NCI-H2196 (cell line): ENCODE measurements at regions not wholly inside any gene's neighbourhood (a gene's known extent, or its start where the extent isn't known, plus 50 kb on each side); places are given as distances from the start of the nearest gene placed in this dataset.
"Not testable (repeated sequence)": the region's sequence is repeated elsewhere in the genome, so short reads cannot be mapped to it uniquely, and the experiment has no call there.

Experiments used
- DNase-seq: peaks from one replicate; lab custom pipeline; 2025; ENCODE audit not compliant: unreplicated experiment; lab: John Stamatoyannopoulos, UW

DNA sequence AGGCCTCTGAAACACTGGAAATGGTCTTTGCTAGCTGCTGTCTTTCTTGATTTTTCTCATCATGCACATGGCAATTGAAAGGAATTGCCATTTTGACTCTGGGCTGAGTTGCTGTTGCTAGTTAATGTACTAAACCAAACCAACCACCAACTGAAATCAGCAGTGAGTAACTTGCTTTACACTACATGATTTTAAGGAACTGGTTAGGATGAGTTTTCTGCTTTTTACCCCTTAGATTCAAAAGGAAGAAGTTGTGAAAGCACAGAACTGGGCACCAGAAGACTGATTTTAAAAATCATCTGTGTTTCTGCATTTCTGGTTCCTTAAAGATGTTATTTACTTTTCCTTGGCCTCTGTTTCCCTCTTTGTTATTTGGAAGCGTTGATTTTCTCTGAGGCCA is 361.9 kb downstream of the HLX start:
- DNase-seq: no peak

GRCh38 chr1:221241592-221241991 is 362.3 kb downstream of the HLX start:
- DNase-seq: no peak

GRCh38 chr1:221246067-221246466 is 366.8 kb downstream of the HLX start:
- DNase-seq: no peak

DNA sequence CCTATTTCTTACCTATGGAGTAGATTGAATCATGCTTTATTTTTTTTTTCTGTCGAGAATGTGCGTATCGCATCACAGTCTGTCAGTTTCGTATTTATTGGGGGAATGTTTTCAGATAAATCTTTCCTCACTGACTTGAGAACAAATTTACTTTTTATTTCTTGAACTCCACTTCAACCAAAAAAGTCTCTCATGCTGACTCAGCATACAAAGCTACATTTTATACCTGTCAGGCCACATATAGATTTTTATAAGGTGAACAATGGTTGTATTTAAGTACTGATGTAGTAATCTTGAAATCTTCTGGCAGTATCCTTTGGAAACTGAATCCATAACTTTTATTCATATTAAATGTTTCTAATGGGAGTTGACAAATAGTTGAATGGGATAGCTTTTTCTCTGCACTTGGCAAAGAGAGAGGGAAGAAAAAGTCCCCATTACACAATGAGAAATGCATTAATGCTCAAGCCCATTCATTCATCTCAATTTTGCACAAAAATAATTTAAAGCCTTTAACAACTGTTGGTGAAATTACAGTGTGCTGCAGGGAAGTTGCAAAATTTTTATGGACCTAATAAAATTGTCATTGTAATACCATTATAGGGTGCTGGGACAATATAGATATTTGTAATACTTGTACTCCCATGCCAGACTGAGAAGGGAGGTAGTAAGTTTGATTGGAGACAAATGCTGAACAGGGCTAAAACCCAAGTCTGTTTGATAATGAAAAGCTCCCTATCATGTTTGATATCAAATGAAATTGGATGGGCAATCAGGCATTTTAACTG is 367.6 kb downstream of the HLX start:
- no peak for DNase-seq

GRCh38 chr1:221251580-221251979 is 372.3 kb downstream of the HLX start:
- DNase-seq: no peak

DNA sequence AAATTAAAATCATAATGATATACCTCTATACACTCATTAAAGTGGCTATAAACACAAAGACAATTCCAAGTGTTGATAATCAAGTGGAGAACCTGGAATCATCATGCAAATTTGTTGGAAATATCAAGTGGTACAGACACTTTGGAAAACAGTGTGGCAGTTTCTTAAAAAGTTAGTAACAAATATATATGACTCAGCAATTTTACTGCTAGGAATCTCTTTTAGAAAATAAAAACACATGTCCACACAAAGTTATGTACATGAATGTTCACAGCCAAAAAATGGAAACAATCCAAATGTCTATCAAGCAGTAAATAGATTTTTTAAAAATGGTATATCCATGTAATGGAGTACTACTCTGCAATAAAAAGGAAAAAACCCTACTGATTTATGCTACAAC is 375.6 kb downstream of the HLX start:
- DNase-seq: no peak

GRCh38 chr1:221256773-221257172 is 377.5 kb downstream of the HLX start:
- DNase-seq: no peak

DNA sequence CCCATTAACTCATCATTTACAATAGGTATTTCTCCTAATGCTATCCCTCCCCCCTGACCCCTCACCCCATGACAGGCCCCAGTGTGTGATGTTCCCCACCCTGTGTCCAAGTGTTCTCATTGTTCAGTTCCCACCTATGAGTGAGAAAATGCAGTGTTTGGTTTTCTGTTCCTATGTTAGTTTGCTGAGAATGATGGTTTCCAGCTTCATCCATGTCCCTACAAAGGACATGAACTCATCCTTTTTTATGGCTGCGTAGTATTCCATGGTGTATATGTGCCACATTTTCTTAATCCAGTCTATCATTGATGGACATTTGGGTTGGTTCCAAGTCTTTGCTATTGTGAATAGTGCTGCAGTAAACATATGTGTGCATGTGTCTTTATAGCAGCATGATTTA is 378.3 kb downstream of the HLX start:
- not testable (repeated sequence) for DNase-seq

- DNase-seq: not testable (repeated sequence)
Measured at GRCh38 chr1:221262677-221263076, 383.4 kb downstream of the HLX start.

DNA sequence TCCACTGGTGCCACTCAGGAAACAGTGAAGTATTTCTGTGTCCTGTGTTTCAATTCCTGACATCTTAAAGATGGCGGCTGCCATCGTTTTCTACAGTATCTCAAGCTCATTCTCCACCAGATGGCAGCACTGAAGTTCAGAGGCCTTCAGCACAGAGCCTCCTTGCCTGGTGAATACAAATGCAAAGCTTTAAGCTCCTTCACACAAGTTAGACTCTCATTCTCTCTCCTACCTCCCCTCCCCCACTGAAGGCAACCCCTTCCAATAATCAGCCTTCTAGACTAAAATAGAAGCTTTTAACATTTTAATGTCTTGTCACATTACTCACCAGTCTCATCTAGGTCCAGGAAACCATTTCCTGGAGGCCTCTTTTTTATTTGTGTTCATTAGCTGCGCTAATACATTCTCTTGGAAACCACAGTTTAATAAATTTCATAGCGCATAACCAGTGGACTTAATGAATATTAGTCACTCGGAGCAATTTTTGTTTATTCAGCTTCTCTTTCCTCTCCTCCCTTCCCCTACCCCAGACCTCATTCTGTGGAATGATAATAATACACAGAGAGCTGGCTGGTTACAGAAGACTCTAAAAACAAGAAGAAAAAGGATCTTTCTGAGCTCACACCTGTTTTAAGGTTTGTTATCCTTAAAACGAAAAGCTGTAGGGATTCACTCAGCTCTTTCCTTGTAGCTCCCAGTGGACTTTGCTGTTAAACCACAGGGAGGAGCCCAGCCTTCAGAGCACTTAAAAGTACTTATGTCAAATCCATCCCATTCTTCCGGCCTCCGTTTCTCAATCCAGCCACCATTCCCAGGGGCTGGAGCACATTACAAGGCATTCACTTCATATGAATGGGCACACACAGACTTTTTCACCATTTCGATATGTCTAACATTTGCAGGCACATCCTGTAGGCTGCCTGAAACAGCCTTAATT is 384.9 kb downstream of the HLX start:
- DNase-seq: peak; percentile 47

DNA sequence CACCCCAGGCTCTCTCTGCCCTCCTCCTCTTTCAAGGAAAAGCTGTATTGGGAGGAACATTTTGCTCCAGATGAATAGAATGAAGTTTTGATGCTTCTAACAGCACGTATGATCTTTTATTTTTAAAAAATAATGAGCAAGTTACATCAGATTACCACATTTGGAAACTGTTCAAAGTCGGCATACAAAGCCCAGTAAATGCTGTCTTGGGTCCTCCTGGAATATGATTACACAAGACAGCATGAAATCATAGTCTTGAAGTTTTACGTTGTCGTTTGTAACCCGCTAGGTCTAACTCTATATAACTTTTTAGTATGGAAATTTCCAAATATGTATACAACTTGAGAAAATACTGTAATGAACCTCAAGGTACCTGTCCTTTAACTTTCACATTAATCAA is 385.6 kb downstream of the HLX start:
- no peak for DNase-seq

- no peak for DNase-seq
Measured at GRCh38 chr1:221268295-221268694, 389.1 kb downstream of the HLX start.

DNA sequence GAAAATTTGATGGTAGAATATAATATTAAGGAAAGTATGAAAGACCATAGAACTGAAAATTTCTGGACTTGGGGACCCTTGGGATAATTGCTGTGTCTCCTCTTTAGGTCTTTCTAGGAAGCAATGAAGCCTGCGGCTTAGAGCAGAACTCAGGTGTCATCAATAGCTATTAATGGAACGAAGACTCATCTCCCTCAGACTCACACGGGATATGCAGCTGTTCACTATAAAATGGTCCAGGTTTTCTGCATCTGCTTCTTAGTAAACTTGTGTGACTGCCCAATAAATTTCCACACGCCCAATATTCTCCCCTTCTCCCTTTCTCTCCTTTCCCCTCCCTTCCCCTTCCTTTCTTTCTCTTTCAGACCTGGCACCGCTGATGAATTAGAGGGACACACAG is 392.5 kb downstream of the HLX start:
- no peak for DNase-seq

DNA sequence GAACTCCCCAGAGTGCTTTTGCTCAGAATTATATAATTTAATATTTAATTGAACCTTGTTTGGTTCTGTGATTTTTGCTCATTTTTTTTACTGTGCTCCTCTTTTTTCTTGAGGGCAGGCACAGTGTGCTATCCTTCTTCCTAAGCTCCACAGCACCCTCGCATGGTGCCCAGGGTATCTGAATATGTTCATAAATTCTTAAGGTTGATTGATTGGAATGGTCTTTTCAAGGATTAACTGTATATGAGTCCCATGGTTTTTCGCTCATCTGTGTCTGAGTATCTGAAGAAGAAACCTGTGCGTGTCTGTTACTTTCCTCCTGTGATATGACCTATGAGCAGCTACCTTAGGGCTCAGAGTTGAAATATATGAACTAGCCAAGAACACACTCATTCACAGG is 393.7 kb downstream of the HLX start:
- no peak for DNase-seq

DNA sequence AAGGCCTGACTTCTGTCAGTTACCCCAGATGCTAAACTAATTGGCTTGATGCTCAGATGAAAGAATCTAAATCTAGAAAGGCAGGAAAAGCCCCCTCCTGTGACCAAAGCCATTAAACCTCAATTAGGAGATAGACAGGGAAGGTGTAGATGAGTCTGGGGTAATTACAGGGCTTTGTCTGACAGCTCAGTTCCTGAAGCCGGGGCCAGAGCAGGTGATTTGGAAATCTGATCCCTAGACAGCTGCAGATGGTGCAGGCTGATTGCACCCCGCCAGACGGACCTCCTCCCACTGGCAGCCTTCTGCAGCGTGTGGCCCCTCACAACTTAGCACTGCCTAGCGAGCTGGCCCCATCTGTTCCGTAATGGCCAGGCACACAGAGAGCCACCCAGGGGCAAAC is 395.1 kb downstream of the HLX start:
- DNase-seq: no peak

GRCh38 chr1:221276896-221277409 is 397.7 kb downstream of the HLX start:
- DNase-seq: no peak

DNA sequence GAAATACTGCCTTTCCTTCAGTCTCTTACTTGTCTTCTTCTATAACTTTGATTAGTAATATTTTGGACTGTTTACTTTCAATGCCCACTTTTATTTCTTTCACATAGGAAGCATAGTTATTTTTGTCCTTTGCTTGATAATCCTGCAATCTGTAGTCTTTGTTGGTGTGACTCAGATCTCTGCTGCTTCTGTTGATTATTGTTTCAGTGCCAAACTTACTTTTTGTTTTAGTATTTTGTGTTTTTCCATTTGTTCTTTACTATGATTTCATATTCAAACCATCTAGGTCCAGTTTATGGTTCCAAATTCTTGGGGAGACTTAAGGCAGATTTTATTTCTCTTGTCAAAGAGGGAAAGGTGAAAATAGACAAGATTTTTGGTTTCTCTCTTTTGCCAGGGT is 399.9 kb downstream of the HLX start:
- DNase-seq: no peak

- no peak for DNase-seq
Measured at GRCh38 chr1:221283532-221283931, 404.3 kb downstream of the HLX start.

DNA sequence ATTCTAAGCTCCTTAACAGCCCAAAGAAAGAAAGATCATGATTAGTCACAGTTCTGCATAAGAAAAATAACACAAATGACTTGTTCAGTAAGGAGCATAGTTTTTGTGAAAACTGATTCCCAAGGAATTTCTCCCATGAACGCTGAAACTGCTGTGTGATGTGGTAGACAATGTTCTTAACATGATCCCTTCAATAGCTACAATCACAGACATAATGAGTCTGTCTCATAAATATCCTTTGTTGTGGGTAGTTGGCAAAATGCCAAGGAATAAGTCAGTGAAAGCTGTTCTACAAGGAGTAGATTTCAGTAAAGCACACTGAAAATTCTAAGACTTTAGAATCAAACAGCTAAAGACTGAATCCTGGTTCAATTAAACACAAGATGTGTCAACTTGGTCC is 404.8 kb downstream of the HLX start:
- DNase-seq: no peak

DNA sequence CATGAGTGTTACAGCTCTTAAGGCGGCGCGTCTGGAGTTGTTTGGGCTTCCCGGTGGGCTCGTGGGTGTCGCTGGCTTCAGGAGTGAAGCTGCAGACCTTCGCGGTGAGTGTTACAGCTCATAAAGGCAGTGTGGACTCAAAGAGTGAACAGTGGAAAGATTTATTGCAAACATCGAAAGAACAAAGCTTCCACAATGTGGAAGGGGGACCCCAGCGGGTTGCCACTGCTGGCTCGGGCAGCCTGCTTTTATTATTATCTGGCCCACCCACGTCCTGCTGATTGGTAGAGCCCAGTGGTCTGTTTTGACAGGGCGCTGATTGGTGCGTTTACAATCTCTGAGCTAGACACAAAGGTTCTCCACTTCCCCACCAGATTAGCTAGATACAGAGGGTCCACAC is 405.7 kb downstream of the HLX start:
- not testable (repeated sequence) for DNase-seq

DNA sequence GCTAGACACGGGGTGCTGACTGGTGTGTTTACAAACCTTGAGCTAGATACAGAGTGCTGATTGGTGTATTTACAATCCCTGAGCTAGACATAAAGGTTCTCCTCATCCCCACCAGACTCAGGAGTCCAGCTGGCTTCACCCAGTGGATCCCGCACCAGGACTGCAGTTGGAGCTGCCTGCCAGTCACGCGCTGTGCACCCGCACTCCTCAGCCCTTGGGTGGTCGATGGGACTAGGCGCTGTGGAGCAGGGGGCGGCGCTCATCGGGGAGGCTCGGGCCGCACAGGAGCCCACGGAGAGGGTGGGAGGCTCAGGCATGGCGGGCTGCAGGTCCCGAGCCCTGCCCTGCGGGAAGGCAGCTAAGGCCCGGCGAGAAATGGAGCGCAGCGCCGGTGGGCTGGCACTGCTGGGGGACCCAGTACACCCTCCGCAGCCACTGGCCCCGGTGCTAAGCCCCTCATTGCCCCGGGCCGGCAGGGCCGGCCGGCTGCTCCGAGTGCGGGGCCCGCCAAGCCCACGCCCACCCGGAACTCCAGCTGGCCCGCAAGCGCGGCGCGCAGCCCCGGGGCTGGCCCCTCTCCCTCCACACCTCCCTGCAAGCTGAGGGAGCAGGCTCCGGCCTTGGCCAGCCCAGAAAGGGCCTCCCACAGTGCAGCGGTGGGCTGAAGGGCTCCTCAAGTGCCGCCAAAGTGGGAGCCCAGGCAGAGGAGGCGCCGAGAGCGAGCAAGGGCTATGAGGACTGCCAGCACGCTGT is 406.4 kb downstream of the HLX start:
- DNase-seq: not testable (repeated sequence)
